ENCODE measurements at regions not wholly inside any gene's neighbourhood (a gene's known extent, or its start where the extent isn't known, plus 50 kb on each side); places are given as distances from the start of the nearest gene placed in this dataset.

GRCh38 chrX:87392369-87392768 lies 125.2 kb upstream of the KLHL4 start:
- H3K27me3 ChIP-seq = no peaks in the 10 kb centered on the region
- no peak overlapping the region for H3K27ac ChIP-seq
- no peak for TF ChIP-seq EP300 (IDR thresholded peaks at IDR 0.05; ENCODE audit: low read depth)
- no peak for TF ChIP-seq CTCF (IDR thresholded peaks at IDR 0.05)
- no peak for TF ChIP-seq POLR2A (IDR thresholded peaks at IDR 0.05)
- TF ChIP-seq POLR2AphosphoS5 (IDR thresholded peaks at IDR 0.05) = no peak
- 51% methylated on average over 2 of the region's 2 CpGs; no CpG with 5 or more reads in 1 of the 2 donors for WGBS, 2 donors (ENCODE audit: low coverage in 1 of 2)
- intact Hi-C loops (cut with DNase I; ENCODE audit: low total_unique reads) = no loop called here
- H3K4me1 ChIP-seq = no peaks in the 10 kb centered on the region
- no peak for DNase-seq
- no peaks in the 10 kb centered on the region for H3K9me3 ChIP-seq
- no peak overlapping the region for H3K4me3 ChIP-seq
- in situ Hi-C loops (cut with MboI; ENCODE audit: low pct_ligation_motif_present in 1 of 4, low pct_unique_long_range_greater_than_20kb in 1 of 4, low sequenced_read_pairs in 3 of 4) = no loop called here
- H3K36me3 ChIP-seq = no peaks in the 10 kb centered on the region

GRCh38 chrX:87397103-87397886 lies 120.3 kb upstream of the KLHL4 start:
- WGBS, 2 donors (ENCODE audit: low coverage in 1 of 2) = 32% methylated on average over 2 of the region's 2 CpGs; no CpG with 5 or more reads in 1 of the 2 donors
- intact Hi-C loops (cut with DNase I; ENCODE audit: low total_unique reads) = no loop called here
- Histone ChIP-seq H3K9me3 (no peaks in the 10 kb centered on the region), H3K4me1 (no peaks in the 10 kb centered on the region), H3K27ac (no peak overlapping the region), H3K4me3 (no peak overlapping the region), H3K36me3 (no peaks in the 10 kb centered on the region), H3K27me3 (no peaks in the 10 kb centered on the region)
- TF ChIP-seq POLR2A (IDR thresholded peaks at IDR 0.05) (no peak), POLR2AphosphoS5 (IDR thresholded peaks at IDR 0.05) (no peak), CTCF (IDR thresholded peaks at IDR 0.05) (no peak), EP300 (IDR thresholded peaks at IDR 0.05; ENCODE audit: low read depth) (no peak)
- in situ Hi-C loops (cut with MboI; ENCODE audit: low pct_ligation_motif_present in 1 of 4, low pct_unique_long_range_greater_than_20kb in 1 of 4, low sequenced_read_pairs in 3 of 4) = no loop called here
- DNase-seq = no peak

- WGBS, 2 donors (ENCODE audit: low coverage in 1 of 2) = 63 to 69% methylated on average over 1 of the region's 1 CpG
- in situ Hi-C loops (cut with MboI; ENCODE audit: low pct_ligation_motif_present in 1 of 4, low pct_unique_long_range_greater_than_20kb in 1 of 4, low sequenced_read_pairs in 3 of 4) = no loop called here
- Histone ChIP-seq H3K36me3 (no peaks in the 10 kb centered on the region), H3K27me3 (no peaks in the 10 kb centered on the region), H3K27ac (no peak overlapping the region), H3K9me3 (no peaks in the 10 kb centered on the region), H3K4me1 (no peaks in the 10 kb centered on the region), H3K4me3 (no peak overlapping the region)
- intact Hi-C loops (cut with DNase I; ENCODE audit: low total_unique reads) = no loop called here
- no peak for DNase-seq
- no peak for TF ChIP-seq CTCF (IDR thresholded peaks at IDR 0.05)
- no peak for TF ChIP-seq POLR2A (IDR thresholded peaks at IDR 0.05)
- TF ChIP-seq POLR2AphosphoS5 (IDR thresholded peaks at IDR 0.05) = no peak
- TF ChIP-seq EP300 (IDR thresholded peaks at IDR 0.05; ENCODE audit: low read depth) = no peak
Observed at GRCh38 chrX:87402256-87402655, 115.3 kb upstream of the KLHL4 start.

GRCh38 chrX:87403551-87403950 lies 114.1 kb upstream of the KLHL4 start:
- no peak overlapping the region for H3K27ac ChIP-seq
- no peaks in the 10 kb centered on the region for H3K36me3 ChIP-seq
- intact Hi-C loops (cut with DNase I; ENCODE audit: low total_unique reads) (no loop called here), in situ Hi-C loops (cut with MboI; ENCODE audit: low pct_ligation_motif_present in 1 of 4, low pct_unique_long_range_greater_than_20kb in 1 of 4, low sequenced_read_pairs in 3 of 4) (no loop called here)
- H3K4me1 ChIP-seq = no peaks in the 10 kb centered on the region
- H3K4me3 ChIP-seq = no peak overlapping the region
- H3K9me3 ChIP-seq = no peaks in the 10 kb centered on the region
- DNase-seq = no peak
- no peaks in the 10 kb centered on the region for H3K27me3 ChIP-seq
- no peak for TF ChIP-seq POLR2A (IDR thresholded peaks at IDR 0.05)
- TF ChIP-seq POLR2AphosphoS5 (IDR thresholded peaks at IDR 0.05) = no peak
- no peak for TF ChIP-seq EP300 (IDR thresholded peaks at IDR 0.05; ENCODE audit: low read depth)
- TF ChIP-seq CTCF (IDR thresholded peaks at IDR 0.05) = no peak
- WGBS, 2 donors (ENCODE audit: low coverage in 1 of 2) = 74% methylated on average over 3 to 4 of the region's 4 CpGs

Data from transverse colon (tissue), 4 donors.